ENCODE measurements at regions not wholly inside any gene's neighbourhood (a gene's known extent, or its start where the extent isn't known, plus 50 kb on each side); places are given as distances from the start of the nearest gene placed in this dataset.

- Histone ChIP-seq H3K36me3 (ENCODE audit: insufficient read depth, low read length) (no peaks in the 10 kb centered on the region), H2AFZ (ENCODE audit: low read length) (no peak overlapping the region), H3K4me3 (ENCODE audit: low read length, poor library complexity, severe bottlenecking) (no peak overlapping the region), H3K4me1 (ENCODE audit: insufficient read depth, low read length, poor library complexity, severe bottlenecking) (no peaks in the 10 kb centered on the region), H3K9ac (ENCODE audit: low read depth, low read length, poor library complexity, severe bottlenecking) (no peak overlapping the region), H4K20me1 (ENCODE audit: insufficient read depth, low read length, poor library complexity, severe bottlenecking) (no peaks in the 10 kb centered on the region), H3K9me2 (replicated peaks; ENCODE audit: low read depth, low read length) (no peaks in the 10 kb centered on the region), H3K27me3 (ENCODE audit: insufficient read depth, low read length, poor library complexity, severe bottlenecking) (no peaks in the 10 kb centered on the region), H3K9me3 (ENCODE audit: insufficient read depth, low read depth, low read length) (no peaks in the 10 kb centered on the region), H3K79me2 (ENCODE audit: insufficient read depth, low read length) (no peaks in the 10 kb centered on the region), H3K4me2 (ENCODE audit: low read depth, low read length, poor library complexity, severe bottlenecking) (no peak overlapping the region), H3F3A (ENCODE audit: low read depth) (no peaks in the 10 kb centered on the region)
- TF ChIP-seq EZH2phosphoT487 (IDR thresholded peaks at IDR 0.05; ENCODE audit: borderline replicate concordance) = no peak
- TF ChIP-seq, protein P1, sequence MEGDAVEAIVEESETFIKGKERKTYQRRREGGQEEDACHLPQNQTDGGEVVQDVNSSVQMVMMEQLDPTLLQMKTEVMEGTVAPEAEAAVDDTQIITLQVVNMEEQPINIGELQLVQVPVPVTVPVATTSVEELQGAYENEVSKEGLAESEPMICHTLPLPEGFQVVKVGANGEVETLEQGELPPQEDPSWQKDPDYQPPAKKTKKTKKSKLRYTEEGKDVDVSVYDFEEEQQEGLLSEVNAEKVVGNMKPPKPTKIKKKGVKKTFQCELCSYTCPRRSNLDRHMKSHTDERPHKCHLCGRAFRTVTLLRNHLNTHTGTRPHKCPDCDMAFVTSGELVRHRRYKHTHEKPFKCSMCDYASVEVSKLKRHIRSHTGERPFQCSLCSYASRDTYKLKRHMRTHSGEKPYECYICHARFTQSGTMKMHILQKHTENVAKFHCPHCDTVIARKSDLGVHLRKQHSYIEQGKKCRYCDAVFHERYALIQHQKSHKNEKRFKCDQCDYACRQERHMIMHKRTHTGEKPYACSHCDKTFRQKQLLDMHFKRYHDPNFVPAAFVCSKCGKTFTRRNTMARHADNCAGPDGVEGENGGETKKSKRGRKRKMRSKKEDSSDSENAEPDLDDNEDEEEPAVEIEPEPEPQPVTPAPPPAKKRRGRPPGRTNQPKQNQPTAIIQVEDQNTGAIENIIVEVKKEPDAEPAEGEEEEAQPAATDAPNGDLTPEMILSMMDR (conservative IDR thresholded peaks at IDR 0.05; ENCODE audit: low read length) = no peak
Observed at GRCh38 chr4:32161392-32161791, 1441.2 kb downstream of the PCDH7 start.

DNA sequence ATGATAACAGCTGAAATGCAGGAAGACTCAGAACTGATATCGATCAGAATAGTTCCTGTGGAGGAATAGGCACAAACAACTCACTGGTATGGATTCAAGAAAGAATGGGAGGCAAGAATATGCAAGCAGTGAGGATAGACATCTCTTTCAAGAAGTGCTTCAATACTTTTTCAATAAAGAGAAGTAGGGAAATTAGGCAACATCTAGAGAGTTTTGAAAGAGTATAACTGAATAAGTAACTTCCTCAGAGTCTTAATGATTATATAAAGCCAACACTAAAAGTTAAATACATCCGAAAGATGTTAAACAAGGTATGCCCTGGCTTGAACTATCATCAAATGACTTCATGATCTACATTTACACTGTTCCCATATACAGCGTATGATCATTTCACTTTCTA lies 1443.0 kb downstream of the PCDH7 start:
- H2AFZ ChIP-seq (ENCODE audit: low read length) = no peak overlapping the region
- H3K4me3 ChIP-seq (ENCODE audit: low read length, poor library complexity, severe bottlenecking) = no peak overlapping the region
- no peaks in the 10 kb centered on the region for H3F3A ChIP-seq (ENCODE audit: low read depth)
- H4K20me1 ChIP-seq (ENCODE audit: insufficient read depth, low read length, poor library complexity, severe bottlenecking) = no peaks in the 10 kb centered on the region
- no peaks in the 10 kb centered on the region for H3K9me2 ChIP-seq (replicated peaks; ENCODE audit: low read depth, low read length)
- H3K27me3 ChIP-seq (ENCODE audit: insufficient read depth, low read length, poor library complexity, severe bottlenecking) = no peaks in the 10 kb centered on the region
- H3K4me1 ChIP-seq (ENCODE audit: insufficient read depth, low read length, poor library complexity, severe bottlenecking) = no peaks in the 10 kb centered on the region
- no peaks in the 10 kb centered on the region for H3K9me3 ChIP-seq (ENCODE audit: insufficient read depth, low read depth, low read length)
- H3K4me2 ChIP-seq (ENCODE audit: low read depth, low read length, poor library complexity, severe bottlenecking) = no peak overlapping the region
- no peaks in the 10 kb centered on the region for H3K79me2 ChIP-seq (ENCODE audit: insufficient read depth, low read length)
- no peak overlapping the region for H3K9ac ChIP-seq (ENCODE audit: low read depth, low read length, poor library complexity, severe bottlenecking)
- no peaks in the 10 kb centered on the region for H3K36me3 ChIP-seq (ENCODE audit: insufficient read depth, low read length)
- TF ChIP-seq EZH2phosphoT487 (IDR thresholded peaks at IDR 0.05; ENCODE audit: borderline replicate concordance) = no peak
- TF ChIP-seq, protein P1 (conservative IDR thresholded peaks at IDR 0.05; ENCODE audit: low read length) = no peak

DNA sequence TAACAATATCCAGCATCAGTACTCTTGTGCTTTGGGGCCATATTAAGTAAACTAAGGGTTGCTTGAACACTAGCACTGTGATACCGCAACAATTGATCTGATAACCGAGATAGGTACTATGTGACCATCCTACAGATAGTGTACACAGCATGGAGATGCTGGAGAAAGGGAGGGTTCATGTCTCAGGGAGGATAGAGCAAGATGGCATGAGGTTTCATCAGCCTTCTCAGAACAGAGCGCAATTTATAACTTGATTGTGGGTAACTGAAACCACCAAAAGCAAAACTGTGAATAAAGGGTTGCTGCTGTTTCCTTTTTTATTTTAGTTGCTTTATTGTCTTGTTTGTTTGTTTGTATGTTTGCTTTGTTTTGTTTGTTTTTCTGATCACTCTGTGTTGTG lies 1449.7 kb downstream of the PCDH7 start:
- H3K4me2 ChIP-seq (ENCODE audit: low read depth, low read length, poor library complexity, severe bottlenecking) = no peak overlapping the region
- TF ChIP-seq, protein P1 (conservative IDR thresholded peaks at IDR 0.05; ENCODE audit: low read length) = no peak
- TF ChIP-seq EZH2phosphoT487 (IDR thresholded peaks at IDR 0.05; ENCODE audit: borderline replicate concordance) = no peak

More for the DNA sequence above, 1449.7 kb downstream of the PCDH7 start:
- H4K20me1 ChIP-seq (ENCODE audit: insufficient read depth, low read length, poor library complexity, severe bottlenecking) = no peaks in the 10 kb centered on the region
- no peaks in the 10 kb centered on the region for H3K9me3 ChIP-seq (ENCODE audit: insufficient read depth, low read depth, low read length)
- H3K79me2 ChIP-seq (ENCODE audit: insufficient read depth, low read length) = no peaks in the 10 kb centered on the region
- H2AFZ ChIP-seq (ENCODE audit: low read length) = no peak overlapping the region
- H3K9ac ChIP-seq (ENCODE audit: low read depth, low read length, poor library complexity, severe bottlenecking) = no peak overlapping the region
- H3F3A ChIP-seq (ENCODE audit: low read depth) = no peaks in the 10 kb centered on the region
- no peaks in the 10 kb centered on the region for H3K36me3 ChIP-seq (ENCODE audit: insufficient read depth, low read length)
- H3K4me3 ChIP-seq (ENCODE audit: low read length, poor library complexity, severe bottlenecking) = no peak overlapping the region
- H3K27me3 ChIP-seq (ENCODE audit: insufficient read depth, low read length, poor library complexity, severe bottlenecking) = no peaks in the 10 kb centered on the region
- H3K9me2 ChIP-seq (replicated peaks; ENCODE audit: low read depth, low read length) = no peaks in the 10 kb centered on the region
- no peaks in the 10 kb centered on the region for H3K4me1 ChIP-seq (ENCODE audit: insufficient read depth, low read length, poor library complexity, severe bottlenecking)

Data from Loucy (cell line).